ENCODE measurements at regions not wholly inside any gene's neighbourhood (a gene's known extent, or its start where the extent isn't known, plus 50 kb on each side); places are given as distances from the start of the nearest gene placed in this dataset.
A peak's percentile ranks its signal among the peaks of the same experiment; 100 is the strongest.

DNA sequence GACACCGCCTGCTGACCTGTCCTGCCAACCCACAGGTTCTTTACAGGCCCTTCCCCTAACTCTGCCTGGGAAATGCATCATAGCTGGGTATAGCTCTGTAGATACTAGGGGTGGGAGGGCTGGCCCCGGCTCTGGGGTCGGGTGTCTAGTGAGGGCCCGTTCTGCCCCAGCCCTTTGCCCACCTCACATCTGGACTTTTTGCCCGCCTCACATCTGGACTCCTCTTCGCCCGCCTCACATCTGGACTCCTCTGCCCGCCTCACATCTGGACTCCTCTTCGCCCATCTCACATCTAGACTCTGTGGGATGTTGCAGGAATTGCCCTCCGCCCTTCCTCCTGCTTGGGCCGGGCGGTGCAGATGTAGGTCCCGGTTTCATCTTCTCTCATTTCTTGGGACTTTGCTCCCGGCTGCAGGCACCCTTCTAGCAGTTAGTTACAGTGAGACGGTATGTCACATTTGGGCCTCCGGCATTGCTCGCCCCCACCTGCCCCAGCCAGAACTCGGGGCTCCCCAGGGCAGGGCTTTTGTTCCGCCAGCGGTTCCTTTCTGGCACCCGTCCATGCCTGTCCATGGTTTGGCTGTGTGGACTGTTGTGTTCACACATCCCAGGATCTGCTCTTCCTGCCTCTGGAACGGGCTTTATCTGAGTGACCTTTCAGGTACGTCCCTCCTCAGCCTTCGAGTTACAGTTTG is 1153.7 kb downstream of the BRD1 start:
- TF ChIP-seq GATA2 (IDR thresholded peaks at IDR 0.05; ENCODE audit: low read depth, low read length) (no peak), GATA3 (IDR thresholded peaks at IDR 0.05; ENCODE audit: low read depth, low read length) (no peak)

DNA sequence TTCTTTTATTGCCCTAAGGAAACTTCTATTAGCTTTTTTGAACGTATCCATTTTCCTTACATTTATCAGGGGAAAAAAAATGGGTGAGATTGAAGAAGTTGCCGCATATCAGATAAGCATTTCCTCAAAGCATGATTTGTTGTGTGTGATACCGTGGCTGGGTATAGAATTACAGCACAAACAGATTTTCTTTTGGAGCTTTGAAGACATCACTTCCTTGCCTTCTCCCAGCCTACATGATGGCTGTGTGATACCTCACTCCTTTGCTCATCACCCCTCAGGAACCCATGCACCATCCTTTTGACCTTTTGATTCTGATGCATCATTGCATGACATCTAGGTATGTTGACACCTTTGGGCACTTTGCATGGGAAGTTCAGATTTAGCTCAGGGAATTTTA is 1155.3 kb downstream of the BRD1 start:
- no peak for TF ChIP-seq GATA3 (IDR thresholded peaks at IDR 0.05; ENCODE audit: low read depth, low read length)
- no peak for TF ChIP-seq GATA2 (IDR thresholded peaks at IDR 0.05; ENCODE audit: low read depth, low read length)

DNA sequence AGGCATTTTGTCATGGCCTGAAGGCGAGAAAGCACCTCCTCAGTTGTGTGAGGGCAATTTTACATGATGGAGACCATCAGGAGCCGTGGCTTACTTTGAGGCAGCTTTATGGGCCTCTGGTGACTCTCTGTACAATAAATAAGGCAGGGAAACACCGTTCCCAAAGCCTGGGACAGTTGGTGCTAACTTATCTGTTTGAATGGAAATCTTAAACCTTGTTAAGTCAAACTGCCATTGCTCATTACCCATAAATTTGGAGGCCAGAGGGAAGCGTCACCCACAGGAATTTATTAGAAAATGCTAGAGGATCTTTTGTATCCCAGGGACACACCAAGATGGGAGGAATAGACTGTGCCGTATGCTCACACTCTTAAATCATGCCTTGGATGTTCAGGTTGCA is 1156.9 kb downstream of the BRD1 start:
- TF ChIP-seq GATA3 (IDR thresholded peaks at IDR 0.05; ENCODE audit: low read depth, low read length) (no peak), GATA2 (IDR thresholded peaks at IDR 0.05; ENCODE audit: low read depth, low read length) (no peak)

DNA sequence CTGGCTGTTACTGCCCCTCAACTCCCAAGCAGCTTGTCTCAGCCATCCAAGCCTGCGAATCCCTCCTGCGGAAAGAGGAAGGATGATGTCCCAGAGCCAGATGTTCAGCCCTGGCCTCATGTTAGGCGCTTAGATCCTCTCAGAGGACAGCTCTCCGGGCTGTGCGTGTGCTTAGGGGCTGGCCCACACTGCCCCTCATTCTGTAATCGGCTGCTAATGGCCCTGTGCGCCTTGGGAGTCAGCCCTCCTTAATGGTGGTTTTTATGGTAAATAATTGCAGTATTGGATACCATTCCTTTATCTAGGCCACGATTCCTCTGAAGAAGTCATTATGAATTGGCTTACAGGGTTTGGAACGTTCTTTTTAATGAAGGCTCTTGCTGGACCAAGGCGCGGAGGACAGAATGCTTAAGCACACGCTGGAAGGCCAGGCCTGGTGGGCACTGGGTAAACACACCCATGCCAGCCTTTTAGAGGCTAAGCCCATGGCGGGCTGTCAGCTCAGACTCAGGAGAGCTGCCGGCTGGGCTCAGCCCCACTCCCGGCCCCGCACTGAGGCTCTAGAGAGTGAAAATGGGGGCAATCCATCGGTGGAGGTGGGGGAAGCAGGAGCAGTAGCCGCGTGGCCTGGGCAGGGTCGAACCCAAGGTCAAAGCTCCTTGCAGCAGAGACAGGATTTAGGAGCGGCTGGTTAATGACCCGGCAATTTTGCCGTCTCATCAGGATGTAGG is 1157.5 kb downstream of the BRD1 start:
- no peak for TF ChIP-seq GATA2 (IDR thresholded peaks at IDR 0.05; ENCODE audit: low read depth, low read length)
- TF ChIP-seq GATA3 (IDR thresholded peaks at IDR 0.05; ENCODE audit: low read depth, low read length): no peak

DNA sequence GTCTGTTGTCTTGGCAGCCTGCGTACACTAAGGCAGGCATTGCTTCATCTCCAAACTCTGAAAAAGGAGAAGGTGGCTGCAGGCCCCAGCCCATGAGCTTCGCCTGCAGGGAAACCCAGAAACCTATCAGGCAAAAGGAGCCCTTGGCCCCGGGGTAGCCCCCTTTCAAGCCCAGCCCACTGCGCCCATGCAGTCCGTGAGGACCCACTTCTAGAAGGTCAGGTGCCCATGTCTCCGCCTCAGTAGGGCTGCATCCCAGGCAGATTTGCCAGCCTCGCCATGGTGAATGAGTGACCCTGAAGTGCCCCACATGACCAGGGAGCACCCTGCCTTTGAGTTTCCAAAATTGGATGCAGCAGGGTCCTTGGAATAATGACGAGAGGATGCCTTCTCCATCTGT is 1158.4 kb downstream of the BRD1 start:
- TF ChIP-seq GATA2 (IDR thresholded peaks at IDR 0.05; ENCODE audit: low read depth, low read length) (no peak), GATA3 (IDR thresholded peaks at IDR 0.05; ENCODE audit: low read depth, low read length) (no peak)

DNA sequence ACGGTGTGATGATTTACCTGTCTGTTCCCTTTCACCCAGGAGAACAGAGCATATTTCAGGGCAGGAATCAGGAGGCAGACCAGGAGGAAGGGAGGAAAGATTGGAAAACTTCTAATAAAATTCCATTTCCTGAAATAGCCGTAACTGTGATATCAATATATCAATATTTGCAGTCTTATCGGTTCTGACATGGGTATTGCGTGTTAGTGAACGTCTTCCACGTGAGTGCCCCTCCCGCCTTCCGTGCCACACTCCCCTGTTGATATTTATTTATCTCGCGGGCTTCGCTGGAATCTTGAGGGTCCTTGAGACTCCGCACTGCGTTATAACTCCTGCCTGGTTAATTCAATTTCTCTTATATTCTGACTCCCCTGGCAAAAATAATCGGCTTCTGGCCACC is 1160.4 kb downstream of the BRD1 start:
- TF ChIP-seq GATA3 (IDR thresholded peaks at IDR 0.05; ENCODE audit: low read depth, low read length) (no peak), GATA2 (IDR thresholded peaks at IDR 0.05; ENCODE audit: low read depth, low read length) (no peak)

DNA sequence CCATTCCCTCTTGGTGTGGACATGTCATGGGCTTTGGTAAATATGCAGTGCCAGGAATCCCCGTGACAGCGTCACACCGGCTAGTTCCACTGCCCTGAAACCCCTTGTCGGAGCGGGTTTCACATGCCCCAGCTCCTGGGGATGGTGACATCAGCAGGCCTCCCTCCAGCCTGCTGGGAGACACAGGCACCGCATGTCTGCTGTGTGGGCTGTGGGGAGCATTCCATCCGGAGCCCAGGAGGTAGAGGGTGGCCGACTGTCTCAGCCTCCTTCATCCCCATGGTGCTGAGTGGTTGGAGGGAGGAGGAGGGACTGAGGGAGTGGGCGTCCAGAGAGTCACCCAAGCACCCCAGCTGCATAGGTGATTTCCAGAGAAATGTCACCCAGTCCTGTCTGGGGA is 1161.1 kb downstream of the BRD1 start:
- TF ChIP-seq GATA3 (IDR thresholded peaks at IDR 0.05; ENCODE audit: low read depth, low read length): no peak
- no peak for TF ChIP-seq GATA2 (IDR thresholded peaks at IDR 0.05; ENCODE audit: low read depth, low read length)

DNA sequence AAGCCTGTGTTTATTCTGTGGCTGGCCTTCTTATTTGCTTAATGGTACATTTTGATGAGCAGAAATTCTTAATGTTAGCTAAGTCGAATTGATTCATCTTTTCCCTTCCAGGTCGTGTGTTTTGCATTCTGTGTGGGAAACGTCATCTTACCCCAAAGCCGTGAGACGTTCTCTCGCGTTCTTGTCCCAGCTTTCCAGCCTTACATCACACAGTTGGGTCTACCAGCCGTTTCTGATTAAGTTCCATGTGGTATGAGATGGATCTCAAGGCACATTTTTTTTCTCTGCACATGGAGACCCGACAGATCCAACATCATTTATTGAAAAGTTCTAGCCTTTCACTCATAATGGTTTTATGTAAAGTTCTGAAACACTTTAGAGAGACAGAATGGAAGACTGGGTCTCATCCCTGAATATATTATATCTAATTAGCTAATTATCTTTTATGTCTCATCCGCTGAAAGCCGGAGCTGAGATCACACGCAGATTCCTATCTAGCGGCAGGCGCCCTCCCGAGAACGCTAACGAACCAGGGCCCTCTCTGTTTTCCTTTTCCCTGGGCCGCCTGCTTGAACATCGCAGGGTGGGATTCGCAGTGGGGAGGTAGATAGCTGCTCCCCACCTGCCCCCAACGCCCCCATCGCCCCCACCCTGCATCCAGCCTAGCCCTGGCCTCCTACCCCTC is 1162.2 kb downstream of the BRD1 start:
- TF ChIP-seq GATA2 (IDR thresholded peaks at IDR 0.05; ENCODE audit: low read depth, low read length) (peak; percentile 59), GATA3 (IDR thresholded peaks at IDR 0.05; ENCODE audit: low read depth, low read length) (peak; percentile 43; the same call in 1 of the 2 replicates)

DNA sequence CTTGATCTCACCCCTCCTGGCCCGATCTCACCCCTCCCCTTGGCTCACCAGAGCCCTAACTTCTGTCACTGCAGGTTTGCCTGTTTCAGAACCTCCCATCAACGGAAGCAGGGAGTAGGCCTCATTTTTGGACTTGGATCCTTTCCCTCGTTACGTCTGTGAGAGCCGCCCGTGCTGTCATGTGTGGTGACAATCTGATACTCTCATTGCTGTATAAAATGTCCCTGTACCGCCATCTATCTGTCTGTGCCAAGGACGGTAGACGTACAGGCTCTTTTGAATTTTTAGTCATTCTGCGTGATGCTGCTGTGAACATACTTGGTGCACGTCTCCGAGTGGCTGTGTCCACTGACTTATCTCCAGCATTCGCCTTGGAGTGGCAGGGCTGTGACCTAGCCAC is 1163.1 kb downstream of the BRD1 start:
- no peak for TF ChIP-seq GATA3 (IDR thresholded peaks at IDR 0.05; ENCODE audit: low read depth, low read length)
- no peak for TF ChIP-seq GATA2 (IDR thresholded peaks at IDR 0.05; ENCODE audit: low read depth, low read length)

DNA sequence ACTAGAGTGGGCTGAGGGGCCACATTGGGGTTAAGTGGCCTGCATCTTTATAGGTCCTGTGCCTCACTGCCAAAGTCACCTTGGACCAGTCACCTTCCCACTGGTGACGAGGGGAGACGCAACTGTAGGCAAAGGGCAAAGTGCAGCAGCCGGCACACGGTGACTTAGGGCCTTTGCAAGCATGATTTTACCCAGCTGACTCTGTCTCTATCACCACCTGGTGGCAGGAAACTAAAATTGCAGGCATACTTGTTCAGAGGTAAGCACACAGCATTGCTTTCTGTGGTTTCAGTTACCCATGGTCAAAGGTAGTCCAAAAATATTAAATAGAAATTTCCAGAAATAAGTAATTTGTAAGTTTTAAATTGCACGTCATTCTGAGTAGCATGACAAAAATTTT is 1164.4 kb downstream of the BRD1 start:
- TF ChIP-seq GATA3 (IDR thresholded peaks at IDR 0.05; ENCODE audit: low read depth, low read length): no peak
- TF ChIP-seq GATA2 (IDR thresholded peaks at IDR 0.05; ENCODE audit: low read depth, low read length): no peak

DNA sequence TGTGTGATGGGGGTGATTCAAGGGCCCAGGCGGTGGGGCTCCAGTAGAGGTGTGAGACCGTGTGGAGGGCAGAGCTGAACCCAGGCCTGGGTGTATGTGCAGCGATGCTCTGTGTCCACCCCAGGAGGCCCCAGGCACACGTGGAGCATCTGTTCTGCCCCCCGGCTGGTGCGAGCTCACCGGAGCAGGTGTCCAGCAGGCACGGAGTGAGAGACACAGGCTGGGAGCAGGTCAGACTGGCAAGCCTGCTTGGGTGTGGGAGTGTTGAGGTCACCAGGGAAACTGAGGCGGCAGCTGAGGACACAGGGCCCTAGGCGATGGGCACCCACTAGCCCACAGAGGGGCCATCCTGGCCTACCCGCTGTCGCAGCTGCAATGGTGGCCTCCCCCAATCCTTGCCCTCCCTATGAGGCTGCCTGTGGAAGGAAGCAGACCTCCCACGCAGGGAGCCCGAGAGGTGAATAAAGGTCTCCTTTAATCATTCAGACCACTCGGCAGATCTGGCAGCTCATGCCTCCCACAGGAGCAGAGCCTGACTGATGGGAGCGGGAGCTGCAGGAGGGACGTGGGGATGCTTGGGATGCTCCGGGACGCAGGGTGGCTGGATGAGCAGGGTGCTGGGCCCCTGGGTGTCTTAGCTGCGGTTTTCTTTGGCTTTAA is 1165.1 kb downstream of the BRD1 start:
- no peak for TF ChIP-seq GATA2 (IDR thresholded peaks at IDR 0.05; ENCODE audit: low read depth, low read length)
- no peak for TF ChIP-seq GATA3 (IDR thresholded peaks at IDR 0.05; ENCODE audit: low read depth, low read length)

DNA sequence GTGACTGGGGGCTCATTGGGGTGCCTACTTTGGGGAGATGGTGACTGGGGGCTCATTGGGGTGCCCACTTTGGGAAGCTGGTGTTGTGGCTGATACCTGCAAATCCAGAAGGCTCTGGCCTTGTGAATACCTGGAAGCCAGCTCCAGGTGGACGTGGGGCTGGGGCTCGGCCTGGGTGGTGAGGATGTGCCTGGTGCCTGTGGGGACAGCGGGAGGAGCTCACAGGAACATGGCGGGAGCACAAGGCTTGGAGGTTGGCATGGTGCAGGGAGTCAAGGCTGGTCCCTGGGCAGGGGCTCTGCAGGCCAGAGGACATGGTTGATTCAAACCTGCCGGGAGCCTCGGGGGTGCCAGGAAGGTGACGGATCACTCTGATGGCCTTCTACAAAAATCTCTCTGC is 1165.7 kb downstream of the BRD1 start:
- TF ChIP-seq GATA2 (IDR thresholded peaks at IDR 0.05; ENCODE audit: low read depth, low read length): no peak
- no peak for TF ChIP-seq GATA3 (IDR thresholded peaks at IDR 0.05; ENCODE audit: low read depth, low read length)

DNA sequence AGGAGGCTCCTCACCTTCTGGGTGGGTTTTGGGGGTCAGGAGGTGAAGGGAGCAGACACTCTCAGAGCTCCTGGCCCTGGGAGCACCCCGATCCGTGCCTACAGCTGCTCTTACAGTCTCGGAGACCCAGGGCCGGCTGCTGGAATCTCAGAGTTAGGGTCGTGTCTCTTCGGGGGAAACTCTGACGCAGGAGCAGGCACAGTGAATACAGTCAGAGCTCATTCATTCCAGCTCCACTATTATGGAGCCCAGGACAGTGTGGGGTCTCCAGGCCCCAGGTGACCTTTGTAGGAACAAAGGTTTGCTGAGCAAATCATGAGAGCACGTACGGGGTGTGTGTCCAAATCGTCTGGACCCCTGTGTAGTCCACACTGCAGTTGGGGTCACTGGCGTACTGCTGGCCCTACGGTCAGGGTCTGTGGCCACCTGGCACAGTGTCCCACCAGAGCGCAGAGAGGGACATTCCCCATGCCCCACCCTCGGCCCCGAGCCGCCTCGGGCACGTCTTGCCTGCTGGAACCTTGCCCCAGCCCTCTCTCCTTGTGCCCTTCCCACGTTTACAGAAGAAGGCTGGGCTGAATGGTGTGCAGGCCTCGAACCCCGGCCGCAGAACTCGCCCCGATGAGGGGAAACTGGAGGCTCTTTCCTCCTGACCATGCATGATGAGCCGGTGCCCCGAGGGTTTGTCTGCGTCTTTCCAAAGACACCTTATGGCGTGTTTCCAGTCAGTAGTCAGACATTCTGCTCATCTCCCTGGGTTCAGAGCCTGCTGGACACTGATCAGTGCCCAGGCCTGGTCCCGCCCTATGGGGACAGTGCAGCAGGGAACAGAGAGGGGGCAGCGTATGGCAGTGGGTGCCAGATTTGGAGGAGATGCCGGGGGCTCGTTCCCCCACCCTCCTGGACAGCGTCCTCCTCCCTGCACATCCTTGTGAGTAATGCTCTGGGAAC is 1166.6 kb downstream of the BRD1 start:
- TF ChIP-seq GATA2 (IDR thresholded peaks at IDR 0.05; ENCODE audit: low read depth, low read length) (no peak), GATA3 (IDR thresholded peaks at IDR 0.05; ENCODE audit: low read depth, low read length) (no peak)
